ENCODE measurements at regions not wholly inside any gene's neighbourhood (a gene's known extent, or its start where the extent isn't known, plus 50 kb on each side); places are given as distances from the start of the nearest gene placed in this dataset.

DNA sequence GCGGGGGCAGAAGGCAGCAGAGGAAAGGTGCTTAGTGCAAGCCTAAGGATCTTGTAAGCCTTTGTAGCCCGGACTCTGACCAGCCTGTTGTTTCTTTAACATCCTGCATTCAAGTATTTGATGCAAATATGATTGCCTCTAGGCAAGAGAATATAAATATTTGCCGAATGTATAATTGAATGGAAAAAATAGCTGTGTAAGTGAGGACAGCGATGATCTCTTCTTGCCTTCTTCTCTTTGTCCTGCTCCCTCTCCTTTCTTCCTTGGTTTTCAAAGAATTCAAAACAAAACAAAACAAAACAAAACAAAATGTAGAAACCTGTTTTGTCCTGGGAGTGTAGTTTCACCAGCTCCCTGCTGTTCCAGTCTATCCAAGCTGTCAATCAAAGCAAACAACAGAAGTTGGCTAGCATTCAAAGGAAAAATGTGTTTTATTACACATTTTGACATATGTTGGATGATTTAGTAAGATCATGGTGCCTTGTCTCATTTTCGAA is 74.9 kb upstream of the CPM start:
- TF ChIP-seq POLR2AphosphoS5 (IDR thresholded peaks at IDR 0.05) (no peak), POLR2A (IDR thresholded peaks at IDR 0.05) (no peak)
- TF ChIP-seq, protein P1, sequence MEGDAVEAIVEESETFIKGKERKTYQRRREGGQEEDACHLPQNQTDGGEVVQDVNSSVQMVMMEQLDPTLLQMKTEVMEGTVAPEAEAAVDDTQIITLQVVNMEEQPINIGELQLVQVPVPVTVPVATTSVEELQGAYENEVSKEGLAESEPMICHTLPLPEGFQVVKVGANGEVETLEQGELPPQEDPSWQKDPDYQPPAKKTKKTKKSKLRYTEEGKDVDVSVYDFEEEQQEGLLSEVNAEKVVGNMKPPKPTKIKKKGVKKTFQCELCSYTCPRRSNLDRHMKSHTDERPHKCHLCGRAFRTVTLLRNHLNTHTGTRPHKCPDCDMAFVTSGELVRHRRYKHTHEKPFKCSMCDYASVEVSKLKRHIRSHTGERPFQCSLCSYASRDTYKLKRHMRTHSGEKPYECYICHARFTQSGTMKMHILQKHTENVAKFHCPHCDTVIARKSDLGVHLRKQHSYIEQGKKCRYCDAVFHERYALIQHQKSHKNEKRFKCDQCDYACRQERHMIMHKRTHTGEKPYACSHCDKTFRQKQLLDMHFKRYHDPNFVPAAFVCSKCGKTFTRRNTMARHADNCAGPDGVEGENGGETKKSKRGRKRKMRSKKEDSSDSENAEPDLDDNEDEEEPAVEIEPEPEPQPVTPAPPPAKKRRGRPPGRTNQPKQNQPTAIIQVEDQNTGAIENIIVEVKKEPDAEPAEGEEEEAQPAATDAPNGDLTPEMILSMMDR (IDR thresholded peaks at IDR 0.05) = no peak
